Liver (tissue), 8 donors: ENCODE measurements at regions not wholly inside any gene's neighbourhood (a gene's known extent, or its start where the extent isn't known, plus 50 kb on each side); places are given as distances from the start of the nearest gene placed in this dataset.

ENCODE experiments used
- DNase-seq: peaks from one replicate; pipeline ENCODE4 v3.0.0-alpha.2; 2017; ENCODE audit warnings: low spot score
- H3K27ac ChIP-seq, 2 donors: one replicate each; pipeline ENCODE4 v1.7.0; 2013; ENCODE audit warnings: inconsistent platforms in 2 of 2, low read length in 2 of 2, control low read depth in 1 of 2, low read depth in 1 of 2, mild to moderate bottlenecking in 1 of 2
- H3K27me3 ChIP-seq, 4 donors: one replicate each; pipeline versions ENCODE4 v1.6.1 to v1.7.0; 2013; ENCODE audit warnings: low read length in 3 of 4, inconsistent platforms in 1 of 4, mild to moderate bottlenecking in 1 of 4, moderate library complexity in 1 of 4; ENCODE audit not compliant: control insufficient read depth in 4 of 4, insufficient read depth in 4 of 4
- H3K36me3 ChIP-seq, 4 donors: one replicate each; pipeline versions ENCODE4 v1.6.1 to v1.7.0; 2013; ENCODE audit warnings: low read length in 3 of 4, mild to moderate bottlenecking in 3 of 4, low read depth in 1 of 4, moderate library complexity in 1 of 4; ENCODE audit not compliant: control insufficient read depth in 4 of 4, insufficient read depth in 3 of 4
- H3K4me1 ChIP-seq, 4 donors: one replicate each; pipeline versions ENCODE4 v1.6.1 to v1.7.0; 2013; ENCODE audit warnings: low read length in 3 of 4, mild to moderate bottlenecking in 3 of 4, moderate library complexity in 1 of 4; ENCODE audit not compliant: control insufficient read depth in 4 of 4, insufficient read depth in 4 of 4
- H3K4me3 ChIP-seq, 3 donors: one replicate each; pipeline versions ENCODE4 v1.6.1 to v1.7.0; 2013; ENCODE audit warnings: low read length in 3 of 3, control low read depth in 1 of 3, low read depth in 1 of 3, mild to moderate bottlenecking in 1 of 3
- H3K9ac ChIP-seq, 2 donors: one replicate each; pipeline ENCODE4 v1.7.0; 2013; ENCODE audit warnings: low read length in 2 of 2, mild to moderate bottlenecking in 2 of 2, moderate library complexity in 2 of 2, control low read depth in 1 of 2, low read depth in 1 of 2
- H3K9me3 ChIP-seq, 4 donors: one replicate each; pipeline versions ENCODE4 v1.6.1 to v1.7.0; 2013; ENCODE audit warnings: low read length in 3 of 4; ENCODE audit not compliant: control insufficient read depth in 4 of 4
- EGR1 ChIP-seq, 2 donors: IDR thresholded peaks; 2 replicates each; pipeline ENCODE4 v1.6.1; 2016 to 2018; ENCODE audit warnings: antibody characterized with exemption in 2 of 2, low read depth in 2 of 2
- FOXA1 ChIP-seq: IDR thresholded peaks from 2 replicates; pipeline ENCODE4 v1.6.1; 2016; ENCODE audit warnings: antibody characterized with exemption
- FOXA2 ChIP-seq: IDR thresholded peaks from 2 replicates; pipeline ENCODE4 v1.6.1; 2016; ENCODE audit warnings: antibody characterized with exemption
- GABPA ChIP-seq, 2 donors: IDR thresholded peaks in 1 of 2; conservative IDR thresholded peaks in 1 of 2; 2 replicates each; pipeline ENCODE4 v1.6.1; 2016; ENCODE audit warnings: antibody characterized with exemption in 2 of 2, mild to moderate bottlenecking in 1 of 2, moderate library complexity in 1 of 2
- HNF4A ChIP-seq, 2 donors: conservative IDR thresholded peaks; 2 replicates each; pipeline ENCODE4 v1.6.1; 2016; ENCODE audit warnings: antibody characterized with exemption in 2 of 2, mild to moderate bottlenecking in 2 of 2
- HNF4G ChIP-seq: IDR thresholded peaks from 2 replicates; pipeline ENCODE4 v1.6.1; 2016; ENCODE audit warnings: antibody characterized with exemption
- JUND ChIP-seq, 2 donors: IDR thresholded peaks; 2 replicates each; pipeline ENCODE4 v1.6.1; 2016; ENCODE audit warnings: antibody characterized with exemption in 2 of 2
- NR2F2 ChIP-seq: IDR thresholded peaks from 2 replicates; pipeline ENCODE4 v1.6.1; 2016; ENCODE audit warnings: antibody characterized with exemption
- RAD21 ChIP-seq, 2 donors: IDR thresholded peaks; 2 replicates each; pipeline ENCODE4 v1.6.1; 2016; ENCODE audit warnings: antibody characterized with exemption in 2 of 2, mild to moderate bottlenecking in 2 of 2
- RXRA ChIP-seq, 2 donors: IDR thresholded peaks; 2 replicates each; pipeline ENCODE4 v1.6.1; 2017 to 2018; ENCODE audit warnings: antibody characterized with exemption in 2 of 2, mild to moderate bottlenecking in 1 of 2
- SP1 ChIP-seq: IDR thresholded peaks from 2 replicates; pipeline ENCODE4 v1.6.1; 2018; ENCODE audit warnings: antibody characterized with exemption, mild to moderate bottlenecking
- TAF1 ChIP-seq: conservative IDR thresholded peaks from 2 replicates; pipeline ENCODE4 v1.6.1; 2016; ENCODE audit warnings: antibody characterized with exemption, mild to moderate bottlenecking
- YY1 ChIP-seq: IDR thresholded peaks from 2 replicates; pipeline ENCODE4 v1.6.1; 2016; ENCODE audit warnings: antibody characterized with exemption, mild to moderate bottlenecking
- WGBS: extraction: QIAGEN DNeasy Blood & Tissue Kit; methylation state at CpG from one replicate; pipeline ENCODE4 v1.1.7; 2013; 5-methylcytosine and 5-hydroxymethylcytosine counted together
- TF ChIP-seq, protein P1 (sequence below): IDR thresholded peaks from 2 replicates; pipeline ENCODE4 v1.6.1; 2016; ENCODE audit warnings: antibody characterized with exemption
- TF ChIP-seq, protein P2 (sequence below): IDR thresholded peaks from 2 replicates; pipeline ENCODE4 v1.6.1; 2016; ENCODE audit warnings: antibody characterized with exemption
- TF ChIP-seq, protein P3 (sequence below): IDR thresholded peaks from 2 replicates; pipeline ENCODE4 v1.6.1; 2016; ENCODE audit warnings: antibody characterized with exemption, mild to moderate bottlenecking
- TF ChIP-seq, protein P4 (sequence below): IDR thresholded peaks from 2 replicates; pipeline ENCODE4 v1.6.1; 2016; ENCODE audit warnings: antibody characterized with exemption
- TF ChIP-seq, protein P5 (sequence below): fragments of 150-350 bp; IDR thresholded peaks from 2 replicates; pipeline ENCODE4 v1.5.1; 2017; ENCODE audit warnings: improper control_type of control experiment, low read depth, low read length; ENCODE audit not compliant: missing input control
- donor health status: healthy.
- donor health status: healthy.
- donor health status: healthy.
- donor health status: healthy.
- donor health status: healthy.

DNA sequence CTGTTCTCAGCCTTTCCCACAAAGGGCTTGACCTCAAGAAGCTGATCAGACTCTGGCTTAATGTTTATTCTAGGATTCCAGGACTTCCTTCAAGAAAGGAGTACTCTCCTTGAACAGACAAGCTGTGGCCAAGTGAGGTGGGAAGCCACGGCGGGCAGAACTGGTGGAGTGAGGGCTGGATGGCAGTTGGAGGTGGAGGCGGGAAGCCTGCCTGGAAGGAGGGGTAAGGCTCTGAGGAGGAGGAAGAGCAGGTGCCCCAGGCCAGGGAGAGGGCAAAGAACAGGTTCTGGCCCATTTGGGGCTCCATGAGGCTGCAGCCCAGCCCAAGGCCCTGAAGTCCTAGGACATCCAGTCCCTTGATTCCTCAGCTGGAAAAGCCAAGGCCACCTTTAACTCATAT is 143.9 kb downstream of the CYP26B1 start:
- Histone ChIP-seq H3K9ac (no peak overlapping the region), H3K4me1 (no peaks in the 10 kb centered on the region), H3K4me3 (no peak overlapping the region), H3K36me3 (no peaks in the 10 kb centered on the region), H3K27me3 (peaks cover 0 to 2% (median 0%) of the 10 kb centered on the region in 4 donors), H3K9me3 (peaks cover 0 to 4% (median 0%) of the 10 kb centered on the region in 4 donors), H3K27ac (no peak overlapping the region)
- WGBS, result 78% methylated on average over 3 of the region's 3 CpGs
- DNase-seq, result no peak
- TF ChIP-seq, protein P1, sequence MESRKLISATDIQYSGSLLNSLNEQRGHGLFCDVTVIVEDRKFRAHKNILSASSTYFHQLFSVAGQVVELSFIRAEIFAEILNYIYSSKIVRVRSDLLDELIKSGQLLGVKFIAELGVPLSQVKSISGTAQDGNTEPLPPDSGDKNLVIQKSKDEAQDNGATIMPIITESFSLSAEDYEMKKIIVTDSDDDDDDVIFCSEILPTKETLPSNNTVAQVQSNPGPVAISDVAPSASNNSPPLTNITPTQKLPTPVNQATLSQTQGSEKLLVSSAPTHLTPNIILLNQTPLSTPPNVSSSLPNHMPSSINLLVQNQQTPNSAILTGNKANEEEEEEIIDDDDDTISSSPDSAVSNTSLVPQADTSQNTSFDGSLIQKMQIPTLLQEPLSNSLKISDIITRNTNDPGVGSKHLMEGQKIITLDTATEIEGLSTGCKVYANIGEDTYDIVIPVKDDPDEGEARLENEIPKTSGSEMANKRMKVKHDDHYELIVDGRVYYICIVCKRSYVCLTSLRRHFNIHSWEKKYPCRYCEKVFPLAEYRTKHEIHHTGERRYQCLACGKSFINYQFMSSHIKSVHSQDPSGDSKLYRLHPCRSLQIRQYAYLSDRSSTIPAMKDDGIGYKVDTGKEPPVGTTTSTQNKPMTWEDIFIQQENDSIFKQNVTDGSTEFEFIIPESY, result no peak
- TF ChIP-seq EGR1 (IDR thresholded peaks at IDR 0.05; ENCODE audit: low read depth in 2 of 2), result no peak
- no peak for TF ChIP-seq RAD21 (IDR thresholded peaks at IDR 0.05)
- no peak for TF ChIP-seq FOXA2
- TF ChIP-seq FOXA1, result no peak
- TF ChIP-seq SP1, result no peak
- TF ChIP-seq RXRA (IDR thresholded peaks at IDR 0.05), result no peak
- TF ChIP-seq GABPA (IDR thresholded peaks at IDR 0.05 in 1 of 2, conservative IDR thresholded peaks at IDR 0.05 in 1 of 2), result no peak
- no peak for TF ChIP-seq NR2F2
- no peak for TF ChIP-seq JUND (IDR thresholded peaks at IDR 0.05)
- no peak for TF ChIP-seq HNF4A (conservative IDR thresholded peaks at IDR 0.05)
- TF ChIP-seq, protein P2, sequence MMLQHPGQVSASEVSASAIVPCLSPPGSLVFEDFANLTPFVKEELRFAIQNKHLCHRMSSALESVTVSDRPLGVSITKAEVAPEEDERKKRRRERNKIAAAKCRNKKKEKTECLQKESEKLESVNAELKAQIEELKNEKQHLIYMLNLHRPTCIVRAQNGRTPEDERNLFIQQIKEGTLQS, result no peak
- TF ChIP-seq, protein P3, sequence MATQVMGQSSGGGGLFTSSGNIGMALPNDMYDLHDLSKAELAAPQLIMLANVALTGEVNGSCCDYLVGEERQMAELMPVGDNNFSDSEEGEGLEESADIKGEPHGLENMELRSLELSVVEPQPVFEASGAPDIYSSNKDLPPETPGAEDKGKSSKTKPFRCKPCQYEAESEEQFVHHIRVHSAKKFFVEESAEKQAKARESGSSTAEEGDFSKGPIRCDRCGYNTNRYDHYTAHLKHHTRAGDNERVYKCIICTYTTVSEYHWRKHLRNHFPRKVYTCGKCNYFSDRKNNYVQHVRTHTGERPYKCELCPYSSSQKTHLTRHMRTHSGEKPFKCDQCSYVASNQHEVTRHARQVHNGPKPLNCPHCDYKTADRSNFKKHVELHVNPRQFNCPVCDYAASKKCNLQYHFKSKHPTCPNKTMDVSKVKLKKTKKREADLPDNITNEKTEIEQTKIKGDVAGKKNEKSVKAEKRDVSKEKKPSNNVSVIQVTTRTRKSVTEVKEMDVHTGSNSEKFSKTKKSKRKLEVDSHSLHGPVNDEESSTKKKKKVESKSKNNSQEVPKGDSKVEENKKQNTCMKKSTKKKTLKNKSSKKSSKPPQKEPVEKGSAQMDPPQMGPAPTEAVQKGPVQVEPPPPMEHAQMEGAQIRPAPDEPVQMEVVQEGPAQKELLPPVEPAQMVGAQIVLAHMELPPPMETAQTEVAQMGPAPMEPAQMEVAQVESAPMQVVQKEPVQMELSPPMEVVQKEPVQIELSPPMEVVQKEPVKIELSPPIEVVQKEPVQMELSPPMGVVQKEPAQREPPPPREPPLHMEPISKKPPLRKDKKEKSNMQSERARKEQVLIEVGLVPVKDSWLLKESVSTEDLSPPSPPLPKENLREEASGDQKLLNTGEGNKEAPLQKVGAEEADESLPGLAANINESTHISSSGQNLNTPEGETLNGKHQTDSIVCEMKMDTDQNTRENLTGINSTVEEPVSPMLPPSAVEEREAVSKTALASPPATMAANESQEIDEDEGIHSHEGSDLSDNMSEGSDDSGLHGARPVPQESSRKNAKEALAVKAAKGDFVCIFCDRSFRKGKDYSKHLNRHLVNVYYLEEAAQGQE, result no peak
- TF ChIP-seq, protein P4, sequence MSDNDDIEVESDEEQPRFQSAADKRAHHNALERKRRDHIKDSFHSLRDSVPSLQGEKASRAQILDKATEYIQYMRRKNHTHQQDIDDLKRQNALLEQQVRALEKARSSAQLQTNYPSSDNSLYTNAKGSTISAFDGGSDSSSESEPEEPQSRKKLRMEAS, result no peak
- TF ChIP-seq HNF4G, result no peak
- TF ChIP-seq, protein P5, sequence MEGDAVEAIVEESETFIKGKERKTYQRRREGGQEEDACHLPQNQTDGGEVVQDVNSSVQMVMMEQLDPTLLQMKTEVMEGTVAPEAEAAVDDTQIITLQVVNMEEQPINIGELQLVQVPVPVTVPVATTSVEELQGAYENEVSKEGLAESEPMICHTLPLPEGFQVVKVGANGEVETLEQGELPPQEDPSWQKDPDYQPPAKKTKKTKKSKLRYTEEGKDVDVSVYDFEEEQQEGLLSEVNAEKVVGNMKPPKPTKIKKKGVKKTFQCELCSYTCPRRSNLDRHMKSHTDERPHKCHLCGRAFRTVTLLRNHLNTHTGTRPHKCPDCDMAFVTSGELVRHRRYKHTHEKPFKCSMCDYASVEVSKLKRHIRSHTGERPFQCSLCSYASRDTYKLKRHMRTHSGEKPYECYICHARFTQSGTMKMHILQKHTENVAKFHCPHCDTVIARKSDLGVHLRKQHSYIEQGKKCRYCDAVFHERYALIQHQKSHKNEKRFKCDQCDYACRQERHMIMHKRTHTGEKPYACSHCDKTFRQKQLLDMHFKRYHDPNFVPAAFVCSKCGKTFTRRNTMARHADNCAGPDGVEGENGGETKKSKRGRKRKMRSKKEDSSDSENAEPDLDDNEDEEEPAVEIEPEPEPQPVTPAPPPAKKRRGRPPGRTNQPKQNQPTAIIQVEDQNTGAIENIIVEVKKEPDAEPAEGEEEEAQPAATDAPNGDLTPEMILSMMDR, result no peak
- no peak for TF ChIP-seq TAF1
- TF ChIP-seq YY1, result no peak
